Keratinocyte (primary cell): ENCODE measurements at regions not wholly inside any gene's neighbourhood (a gene's known extent, or its start where the extent isn't known, plus 50 kb on each side); places are given as distances from the start of the nearest gene placed in this dataset.

Experiments
- DNase-seq: peaks from one replicate; pipeline ENCODE4 v3.0.0-alpha.2; 2011; ENCODE audit warnings: low read depth, missing footprints, low spot score
- FAIRE-seq: peaks from 2 replicates; lab custom pipeline; 2011; peaks lifted over from hg19 to GRCh38; lab: Jason Lieb, UNC
- H2AFZ ChIP-seq: 2 replicates; pipeline ENCODE4 v1.6.0; 2012; ENCODE audit warnings: low read length, control low read depth, inconsistent platforms; ENCODE audit not compliant: control insufficient read depth
- H3K27ac ChIP-seq: 2 replicates; pipeline ENCODE4 v1.5.1; 2011; ENCODE audit warnings: low read length; ENCODE audit not compliant: control insufficient read depth, insufficient read depth
- H3K27me3 ChIP-seq: 3 replicates; pipeline ENCODE4 v1.6.0; 2011; ENCODE audit warnings: low read length; ENCODE audit not compliant: control insufficient read depth, insufficient read depth; ENCODE audit errors: extremely low read depth
- H3K36me3 ChIP-seq, 2 experiments: 2 replicates in 1 of 2; 3 replicates in 1 of 2; pipeline ENCODE4 v1.5.1; 2011; ENCODE audit warnings: low read length in 2 of 2, mild to moderate bottlenecking in 1 of 2; ENCODE audit not compliant: control insufficient read depth in 2 of 2, insufficient read depth in 2 of 2; ENCODE audit errors: extremely low read depth in 1 of 2
- H3K4me1 ChIP-seq: 3 replicates; pipeline ENCODE4 v1.5.1; 2011; ENCODE audit warnings: low read length; ENCODE audit not compliant: control insufficient read depth, insufficient read depth; ENCODE audit errors: extremely low read depth
- H3K4me2 ChIP-seq: 3 replicates; pipeline ENCODE4 v1.6.0; 2011; ENCODE audit warnings: low read depth, low read length; ENCODE audit not compliant: control insufficient read depth, insufficient read depth; ENCODE audit errors: extremely low read depth
- H3K4me3 ChIP-seq, 3 experiments: fragments of 200-600 bp in 1 of 3; sonication (generic) in 1 of 3; 2 replicates in 2 of 3; 3 replicates in 1 of 3; pipeline ENCODE4 v1.5.1; 2011 to 2016; ENCODE audit warnings: low read length in 3 of 3, mild to moderate bottlenecking in 3 of 3, control low read depth in 2 of 3, inconsistent platforms in 1 of 3, low read depth in 1 of 3, mixed read lengths in 1 of 3, mixed run types in 1 of 3, moderate library complexity in 1 of 3; ENCODE audit not compliant: control insufficient read depth in 2 of 3, insufficient read depth in 2 of 3; ENCODE audit errors: extremely low read depth in 1 of 3
- H3K79me2 ChIP-seq: 2 replicates; pipeline ENCODE4 v1.6.0; 2012; ENCODE audit warnings: low read length; ENCODE audit not compliant: control insufficient read depth, insufficient read depth
- H3K9ac ChIP-seq: 3 replicates; pipeline ENCODE4 v1.6.0; 2011; ENCODE audit warnings: low read length; ENCODE audit not compliant: control insufficient read depth, insufficient read depth; ENCODE audit errors: extremely low read depth
- H3K9me1 ChIP-seq: 3 replicates; pipeline ENCODE4 v1.6.0; 2011; ENCODE audit warnings: low read length; ENCODE audit not compliant: control insufficient read depth, insufficient read depth; ENCODE audit errors: extremely low read depth
- H3K9me3 ChIP-seq: 2 replicates; pipeline ENCODE4 v1.5.1; 2012; ENCODE audit warnings: low read depth, low read length; ENCODE audit not compliant: control insufficient read depth
- H4K20me1 ChIP-seq: 3 replicates; pipeline ENCODE4 v1.6.0; 2011; ENCODE audit warnings: low read length; ENCODE audit not compliant: control insufficient read depth, insufficient read depth; ENCODE audit errors: extremely low read depth
- CTCF ChIP-seq, 3 experiments: IDR thresholded peaks in 1 of 3; conservative IDR thresholded peaks in 1 of 3; optimal IDR thresholded peaks in 1 of 3; 2 replicates in 2 of 3; 3 replicates in 1 of 3; pipeline versions ENCODE3 to v1.5.1; 2011; ENCODE audit warnings: low read length in 3 of 3, mild to moderate bottlenecking in 3 of 3, moderate library complexity in 2 of 3, control low read depth in 1 of 3, inconsistent platforms in 1 of 3; ENCODE audit not compliant: insufficient read depth in 2 of 3; ENCODE audit errors: extremely low read depth in 1 of 3
- EZH2 ChIP-seq: IDR thresholded peaks from one replicate; pipeline ENCODE4 v1.6.1; 2012; ENCODE audit warnings: inconsistent platforms, mild to moderate bottlenecking, low read length, moderate library complexity
- dilution Hi-C: fragments of 300-500 bp; cut with MboI; formaldehyde crosslinking; loops from one replicate; pipeline ENCODE4 v1.7.0; 2020; ENCODE audit warnings: low sequenced_read_pairs; ENCODE audit not compliant: extremely low pct_ligation_motif_present

DNA sequence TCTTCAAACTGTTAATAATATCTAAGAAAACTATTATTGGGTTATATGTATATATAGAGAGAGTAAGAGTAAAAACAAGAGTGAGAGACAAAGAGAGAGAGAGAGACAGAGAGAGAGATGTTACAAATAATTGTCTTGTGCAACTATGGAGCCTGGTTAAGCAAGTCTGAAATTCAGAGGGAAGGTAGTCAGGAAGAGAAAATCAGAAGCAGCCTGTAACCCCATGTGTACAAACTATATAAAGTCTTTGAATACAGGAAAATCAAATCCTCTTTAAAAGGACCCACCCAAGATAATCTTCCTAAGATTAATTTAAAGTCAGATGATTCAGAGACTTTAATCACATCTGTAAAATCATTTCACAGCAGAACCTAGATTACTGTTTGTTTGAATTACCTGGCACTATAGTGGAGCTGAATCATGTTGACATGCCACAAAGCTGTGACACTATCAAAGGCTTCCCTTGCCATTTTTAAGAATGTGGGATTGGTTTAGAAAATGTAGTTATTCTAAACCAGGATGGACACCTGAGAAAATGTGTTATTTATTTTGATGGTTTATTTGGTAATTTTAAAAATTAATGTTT, 301.7 kb upstream of the FSIP2 start:
- Histone ChIP-seq H3K4me3 (peak overlapping the region in 1 of 3 experiments; percentile 19), H4K20me1 (no peaks in the 10 kb centered on the region), H3K4me1 (peaks cover 18% of the 10 kb centered on the region), H3K27ac (no peak overlapping the region), H3K36me3 (no peaks in the 10 kb centered on the region), H2AFZ (no peak overlapping the region), H3K4me2 (peak overlapping the region; percentile 42), H3K79me2 (peaks cover 46% of the 10 kb centered on the region), H3K9me1 (no peaks in the 10 kb centered on the region), H3K9ac (no peak overlapping the region), H3K9me3 (no peaks in the 10 kb centered on the region), H3K27me3 (no peaks in the 10 kb centered on the region)
- TF ChIP-seq EZH2 (no peak), CTCF (optimal IDR thresholded peaks at IDR 0.05 in 1 of 3, IDR thresholded peaks at IDR 0.05 in 1 of 3, conservative IDR thresholded peaks at IDR 0.05 in 1 of 3; ENCODE audit: extremely low read depth in 1 of 3, insufficient read depth in 2 of 3, low read length in 3 of 3) (no peak)
- dilution Hi-C loops: no loop called here
- no peak for FAIRE-seq
- DNase-seq: no peak

GRCh38 chr2:185441486-185442005, 297.1 kb upstream of the FSIP2 start:
- Histone ChIP-seq H4K20me1 (no peaks in the 10 kb centered on the region), H3K27me3 (no peaks in the 10 kb centered on the region), H3K4me1 (peaks cover 9% of the 10 kb centered on the region), H3K9me3 (no peaks in the 10 kb centered on the region), H3K9ac (no peak overlapping the region), H3K9me1 (no peaks in the 10 kb centered on the region), H3K27ac (no peak overlapping the region), H3K4me2 (no peak overlapping the region), H3K36me3 (no peaks in the 10 kb centered on the region), H2AFZ (no peak overlapping the region), H3K4me3 (no peak overlapping the region), H3K79me2 (peaks cover 36% of the 10 kb centered on the region)
- FAIRE-seq: no peak
- TF ChIP-seq CTCF (optimal IDR thresholded peaks at IDR 0.05 in 1 of 3, IDR thresholded peaks at IDR 0.05 in 1 of 3, conservative IDR thresholded peaks at IDR 0.05 in 1 of 3; ENCODE audit: extremely low read depth in 1 of 3, insufficient read depth in 2 of 3, low read length in 3 of 3): no peak
- TF ChIP-seq EZH2: no peak
- no peak for DNase-seq
- dilution Hi-C loops: no loop called here
